Mesendoderm (in vitro differentiated cells): ENCODE measurements at regions not wholly inside any gene's neighbourhood (a gene's known extent, or its start where the extent isn't known, plus 50 kb on each side); places are given as distances from the start of the nearest gene placed in this dataset.

Source experiments
- DNase-seq: peaks from one replicate; pipeline ENCODE4 v3.0.0; 2013
- H2AK5ac ChIP-seq: 2 replicates; pipeline ENCODE4 v1.6.1; 2013; ENCODE audit warnings: low read length, inconsistent platforms
- H2BK120ac ChIP-seq: 2 replicates; pipeline ENCODE4 v1.6.1; 2013; ENCODE audit warnings: low read depth, mild to moderate bottlenecking, low read length, moderate library complexity, mixed read lengths
- H2BK15ac ChIP-seq: replicated peaks from 2 replicates; pipeline ENCODE4 v1.6.1; 2013; ENCODE audit warnings: low read depth, mild to moderate bottlenecking, moderate library complexity
- H2BK5ac ChIP-seq: 2 replicates; pipeline ENCODE4 v1.6.1; 2013; ENCODE audit warnings: low read length, inconsistent platforms
- H3K18ac ChIP-seq: 2 replicates; pipeline ENCODE4 v1.6.1; 2013; ENCODE audit warnings: mild to moderate bottlenecking, low read length, mixed read lengths
- H3K23ac ChIP-seq: one replicate; pipeline ENCODE4 v1.6.1; 2013; ENCODE audit warnings: low read length
- H3K27ac ChIP-seq: 2 replicates; pipeline ENCODE4 v1.5.1; 2013; ENCODE audit warnings: low read depth, mild to moderate bottlenecking, inconsistent platforms, low read length, moderate library complexity
- H3K27me3 ChIP-seq: 2 replicates; pipeline ENCODE4 v1.6.1; 2013; ENCODE audit warnings: low read length, control low read depth, mild to moderate bottlenecking, inconsistent platforms; ENCODE audit not compliant: insufficient read depth, poor library complexity
- H3K36me3 ChIP-seq: 2 replicates; pipeline ENCODE4 v1.6.1; 2013; ENCODE audit warnings: low read length, inconsistent platforms; ENCODE audit not compliant: control insufficient read depth, insufficient read depth
- H3K4ac ChIP-seq: one replicate; pipeline ENCODE4 v1.6.1; 2013; ENCODE audit warnings: low read depth, mild to moderate bottlenecking, low read length, moderate library complexity
- H3K4me1 ChIP-seq: 2 replicates; pipeline ENCODE4 v1.6.1; 2013; ENCODE audit warnings: low read depth, low read length, inconsistent platforms; ENCODE audit not compliant: control insufficient read depth
- H3K4me2 ChIP-seq: 2 replicates; pipeline ENCODE4 v1.6.1; 2013; ENCODE audit warnings: low read length
- H3K4me3 ChIP-seq: 2 replicates; pipeline ENCODE4 v1.5.1; 2013; ENCODE audit warnings: mild to moderate bottlenecking, low read length
- H3K56ac ChIP-seq: one replicate; pipeline ENCODE4 v1.6.1; 2013; ENCODE audit warnings: low read length
- H3K79me1 ChIP-seq: 2 replicates; pipeline ENCODE4 v1.6.1; 2013; ENCODE audit warnings: low read length, inconsistent platforms
- H3K79me2 ChIP-seq: 2 replicates; pipeline ENCODE4 v1.6.1; 2013; ENCODE audit warnings: mild to moderate bottlenecking, low read length; ENCODE audit not compliant: control insufficient read depth, insufficient read depth
- H3K9ac ChIP-seq: 2 replicates; pipeline ENCODE4 v1.6.1; 2013; ENCODE audit warnings: low read length, inconsistent platforms
- H4K5ac ChIP-seq: one replicate; pipeline ENCODE4 v1.6.1; 2013; ENCODE audit warnings: low read length
- H4K8ac ChIP-seq: one replicate; pipeline ENCODE4 v1.6.1; 2013; ENCODE audit warnings: low read depth, mild to moderate bottlenecking, control low read depth, low read length, moderate library complexity
- WGBS: extraction: QIAGEN DNeasy Blood & Tissue Kit; methylation state at CpG from one replicate; pipeline ENCODE4 v1.1.7; 2013; ENCODE audit warnings: low lambda C conversion rate, missing lambda C conversion rate; ENCODE audit not compliant: insufficient coverage; ENCODE audit errors: extremely low coverage; 5-methylcytosine and 5-hydroxymethylcytosine counted together

DNA sequence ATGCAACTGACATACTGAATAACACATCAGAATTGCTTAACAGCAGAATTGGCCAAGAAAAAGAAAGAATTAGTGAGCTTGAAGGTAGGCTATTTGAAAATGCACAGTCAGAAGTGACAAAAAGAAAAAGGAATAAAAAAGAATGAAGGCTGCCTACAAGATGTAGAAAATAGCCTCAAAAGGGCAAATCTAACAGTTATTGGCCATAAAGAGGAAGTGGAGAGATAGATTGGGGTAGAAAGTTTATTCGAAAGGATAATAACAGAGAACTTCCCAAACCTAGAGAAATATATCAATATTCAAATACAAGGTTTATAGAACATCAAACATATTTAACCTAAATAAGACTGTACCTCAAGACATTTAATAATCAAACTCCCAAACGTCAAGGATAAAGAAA is 67.5 kb downstream of the ATP6V1G3 start:
- no peaks in the 10 kb centered on the region for H3K36me3 ChIP-seq
- H3K79me2 ChIP-seq = no peaks in the 10 kb centered on the region
- H3K4me1 ChIP-seq = no peaks in the 10 kb centered on the region
- H3K27me3 ChIP-seq = no peaks in the 10 kb centered on the region
- H3K56ac ChIP-seq = no peak overlapping the region
- H3K4me3 ChIP-seq = no peak overlapping the region
- no peak overlapping the region for H2AK5ac ChIP-seq
- DNase-seq = no peak
- H2BK120ac ChIP-seq = no peak overlapping the region
- no peak overlapping the region for H3K4me2 ChIP-seq
- no CpG with 5 or more reads among the region's 2 CpGs for WGBS
- no peak overlapping the region for H3K4ac ChIP-seq
- H2BK15ac ChIP-seq = no peak overlapping the region
- H4K5ac ChIP-seq = no peak overlapping the region
- H3K27ac ChIP-seq = no peak overlapping the region
- H3K9ac ChIP-seq = no peak overlapping the region
- no peak overlapping the region for H3K23ac ChIP-seq
- H2BK5ac ChIP-seq = no peak overlapping the region
- H3K79me1 ChIP-seq = no peaks in the 10 kb centered on the region
- no peak overlapping the region for H4K8ac ChIP-seq
- no peak overlapping the region for H3K18ac ChIP-seq

DNA sequence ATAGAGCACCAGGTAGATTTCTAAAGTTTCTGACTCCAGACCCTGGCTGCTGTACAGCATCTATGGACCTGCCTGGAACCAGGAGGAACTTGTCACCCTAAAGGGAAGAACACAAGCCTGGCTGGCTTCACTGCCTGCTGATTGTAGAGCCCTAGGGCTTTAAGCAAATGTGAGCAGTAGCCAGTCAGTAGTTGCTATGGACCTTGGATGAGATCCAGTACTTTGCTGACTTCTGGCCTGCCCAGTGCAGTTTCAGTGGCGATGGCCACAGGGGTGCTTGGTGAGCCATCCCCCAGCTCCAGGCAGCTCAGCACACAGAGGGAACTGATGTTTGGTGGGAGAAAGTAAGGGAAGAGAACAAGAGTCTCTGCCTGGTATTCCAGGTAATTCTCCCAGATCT is 68.4 kb downstream of the ATP6V1G3 start:
- Histone ChIP-seq H3K56ac (no peak overlapping the region), H3K4me3 (no peak overlapping the region), H3K79me1 (no peaks in the 10 kb centered on the region), H2BK5ac (no peak overlapping the region), H3K36me3 (no peaks in the 10 kb centered on the region), H3K18ac (no peak overlapping the region), H2AK5ac (no peak overlapping the region), H4K5ac (no peak overlapping the region), H4K8ac (no peak overlapping the region), H2BK120ac (no peak overlapping the region), H3K4me2 (no peak overlapping the region), H3K79me2 (no peaks in the 10 kb centered on the region), H3K27me3 (no peaks in the 10 kb centered on the region), H2BK15ac (no peak overlapping the region), H3K23ac (no peak overlapping the region), H3K4me1 (no peaks in the 10 kb centered on the region), H3K9ac (no peak overlapping the region), H3K4ac (no peak overlapping the region), H3K27ac (no peak overlapping the region)
- no peak for DNase-seq
- WGBS = no CpG with 5 or more reads among the region's 1 CpG

DNA sequence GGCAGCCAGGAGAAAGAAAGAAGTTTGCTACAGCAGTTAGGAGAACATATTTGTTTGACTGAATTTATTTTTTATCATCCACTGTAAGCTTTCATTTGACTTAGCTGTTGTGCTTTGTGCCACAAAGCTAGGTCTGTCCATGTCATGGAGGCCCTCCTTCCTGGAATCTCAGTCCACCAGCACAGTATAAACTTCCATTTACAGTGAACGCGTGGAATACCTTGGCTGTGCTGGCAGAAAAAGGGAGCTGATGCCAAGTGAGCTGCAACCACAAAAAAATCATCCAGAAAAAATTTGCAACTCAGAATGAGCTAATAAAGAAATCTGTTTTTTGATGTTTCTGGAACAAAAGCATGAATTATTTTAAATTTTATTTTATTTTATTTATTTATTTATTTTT is 72.6 kb downstream of the ATP6V1G3 start:
- Histone ChIP-seq H2BK120ac (no peak overlapping the region), H2AK5ac (no peak overlapping the region), H3K4me2 (no peak overlapping the region), H4K5ac (no peak overlapping the region), H3K56ac (no peak overlapping the region), H2BK15ac (no peak overlapping the region), H3K4ac (no peak overlapping the region), H3K27me3 (no peaks in the 10 kb centered on the region), H4K8ac (no peak overlapping the region), H3K4me3 (no peak overlapping the region), H3K79me1 (no peaks in the 10 kb centered on the region), H3K4me1 (no peaks in the 10 kb centered on the region), H3K79me2 (no peaks in the 10 kb centered on the region), H3K36me3 (no peaks in the 10 kb centered on the region), H3K18ac (no peak overlapping the region), H3K9ac (no peak overlapping the region), H2BK5ac (no peak overlapping the region), H3K27ac (no peak overlapping the region), H3K23ac (no peak overlapping the region)
- WGBS = no CpG with 5 or more reads among the region's 2 CpGs
- DNase-seq = no peak

DNA sequence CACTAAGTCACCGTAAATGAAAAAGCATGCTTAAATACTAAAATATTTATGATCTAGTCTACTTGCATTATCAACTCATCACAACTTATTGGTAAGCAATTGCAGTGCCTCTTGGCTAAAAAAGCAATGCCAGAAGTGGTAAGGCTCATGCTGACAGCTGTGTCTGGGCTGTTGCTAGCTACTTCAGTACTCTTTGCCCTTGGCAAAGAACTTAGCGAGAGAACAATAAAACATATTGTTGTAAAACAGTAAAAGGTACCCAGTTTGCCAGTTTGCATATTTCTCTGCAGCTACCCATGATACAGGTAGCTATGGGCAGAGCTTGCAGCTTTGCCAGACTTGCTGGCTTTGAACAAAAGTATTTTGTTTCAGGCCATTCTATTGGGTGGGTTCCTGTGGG is 73.1 kb downstream of the ATP6V1G3 start:
- no peak overlapping the region for H2BK120ac ChIP-seq
- no peak overlapping the region for H2AK5ac ChIP-seq
- H3K36me3 ChIP-seq = no peaks in the 10 kb centered on the region
- H3K79me1 ChIP-seq = no peaks in the 10 kb centered on the region
- H2BK5ac ChIP-seq = no peak overlapping the region
- H3K23ac ChIP-seq = no peak overlapping the region
- no peak overlapping the region for H3K27ac ChIP-seq
- H2BK15ac ChIP-seq = no peak overlapping the region
- no peak overlapping the region for H3K9ac ChIP-seq
- H3K4me2 ChIP-seq = no peak overlapping the region
- no peak overlapping the region for H4K8ac ChIP-seq
- DNase-seq = no peak
- no peak overlapping the region for H3K18ac ChIP-seq
- H3K79me2 ChIP-seq = no peaks in the 10 kb centered on the region
- no peaks in the 10 kb centered on the region for H3K27me3 ChIP-seq
- H3K56ac ChIP-seq = no peak overlapping the region
- no peaks in the 10 kb centered on the region for H3K4me1 ChIP-seq
- no peak overlapping the region for H3K4ac ChIP-seq
- no peak overlapping the region for H4K5ac ChIP-seq
- no CpG with 5 or more reads among the region's 2 CpGs for WGBS
- H3K4me3 ChIP-seq = no peak overlapping the region

DNA sequence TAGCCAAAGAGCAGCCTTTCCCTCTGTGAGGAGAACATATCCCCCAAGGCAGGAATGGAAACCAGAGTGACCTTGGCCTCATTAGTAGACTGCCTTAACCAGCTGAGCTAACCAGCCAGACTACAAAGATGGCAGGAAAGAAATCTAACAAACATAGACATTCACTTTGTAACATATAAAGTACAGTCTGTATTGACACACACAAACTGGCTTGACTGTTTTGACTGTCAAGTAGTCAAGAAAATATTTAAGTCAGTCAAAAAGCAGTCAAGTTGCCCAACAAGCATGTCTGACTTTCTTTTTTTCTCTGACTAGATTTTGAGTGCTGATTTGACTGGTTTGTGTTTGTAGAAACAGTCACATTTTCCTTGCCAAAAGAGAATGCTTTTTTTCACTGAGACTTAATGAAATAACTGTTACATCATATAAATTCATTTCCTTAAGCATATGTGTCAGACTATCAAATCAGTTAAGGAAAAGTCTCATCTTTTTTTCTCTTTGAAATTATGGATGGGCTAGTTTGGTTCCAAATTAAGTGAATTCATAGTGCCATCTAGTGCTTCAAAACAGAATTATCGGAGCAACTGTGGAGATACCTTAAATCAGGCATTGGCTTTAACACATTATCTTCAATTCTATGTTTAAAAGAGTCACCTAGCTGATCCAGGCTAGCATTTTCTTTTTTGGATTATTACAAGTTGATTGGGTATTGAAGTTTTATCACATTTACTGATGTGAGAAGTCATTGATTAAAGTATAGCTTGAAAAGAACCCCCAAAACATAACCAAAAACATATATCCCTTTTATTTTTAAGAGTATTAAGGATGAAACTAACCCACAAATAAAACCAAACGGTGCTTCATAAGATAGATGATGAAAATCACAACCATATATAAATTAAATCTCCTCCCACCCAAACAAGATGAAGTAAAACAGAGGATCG is 75.0 kb downstream of the ATP6V1G3 start:
- peak overlapping the region; percentile 60 for H3K18ac ChIP-seq
- no peak overlapping the region for H3K23ac ChIP-seq
- no peak overlapping the region for H3K27ac ChIP-seq
- no peak overlapping the region for H3K4me2 ChIP-seq
- H3K4me1 ChIP-seq = no peaks in the 10 kb centered on the region
- no peaks in the 10 kb centered on the region for H3K27me3 ChIP-seq
- no peak overlapping the region for H2BK120ac ChIP-seq
- H3K56ac ChIP-seq = no peak overlapping the region
- no peak overlapping the region for H2BK5ac ChIP-seq
- H4K8ac ChIP-seq = no peak overlapping the region
- peak overlapping the region; percentile 88 for H2BK15ac ChIP-seq
- H3K4ac ChIP-seq = no peak overlapping the region
- no peak overlapping the region for H3K9ac ChIP-seq
- no peaks in the 10 kb centered on the region for H3K79me2 ChIP-seq
- H3K36me3 ChIP-seq = no peaks in the 10 kb centered on the region
- H3K4me3 ChIP-seq = no peak overlapping the region
- DNase-seq = peak; percentile 56
- H4K5ac ChIP-seq = no peak overlapping the region
- no peak overlapping the region for H2AK5ac ChIP-seq
- no CpG with 5 or more reads among the region's 3 CpGs for WGBS
- H3K79me1 ChIP-seq = no peaks in the 10 kb centered on the region

DNA sequence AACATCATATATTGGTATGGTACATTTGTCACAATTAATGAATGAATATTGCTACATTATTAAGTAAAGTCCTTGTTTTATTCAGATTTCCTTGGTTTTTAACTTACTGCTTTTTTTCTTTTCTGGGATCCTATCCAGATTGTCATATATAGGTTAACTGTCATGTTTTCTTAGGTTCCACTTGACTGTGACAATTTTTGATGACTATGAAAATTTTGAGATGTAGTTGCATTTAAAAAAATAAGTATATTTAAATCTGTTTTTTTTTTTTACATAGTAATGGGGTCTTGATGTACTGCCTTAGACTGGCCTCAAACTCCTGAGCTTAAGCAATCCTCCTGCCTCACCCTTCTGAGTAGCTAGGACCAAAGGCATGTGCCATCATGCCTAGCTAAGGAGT is 76.8 kb downstream of the ATP6V1G3 start:
- no peaks in the 10 kb centered on the region for H3K79me1 ChIP-seq
- H4K8ac ChIP-seq = no peak overlapping the region
- H3K56ac ChIP-seq = no peak overlapping the region
- H3K23ac ChIP-seq = no peak overlapping the region
- H2BK15ac ChIP-seq = no peak overlapping the region
- no peaks in the 10 kb centered on the region for H3K79me2 ChIP-seq
- no peaks in the 10 kb centered on the region for H3K36me3 ChIP-seq
- no peak overlapping the region for H3K4me2 ChIP-seq
- H3K4ac ChIP-seq = no peak overlapping the region
- no peaks in the 10 kb centered on the region for H3K4me1 ChIP-seq
- H3K18ac ChIP-seq = no peak overlapping the region
- H3K27ac ChIP-seq = no peak overlapping the region
- no peak overlapping the region for H2BK120ac ChIP-seq
- H2AK5ac ChIP-seq = no peak overlapping the region
- no peaks in the 10 kb centered on the region for H3K27me3 ChIP-seq
- DNase-seq = no peak
- no peak overlapping the region for H4K5ac ChIP-seq
- H3K9ac ChIP-seq = no peak overlapping the region
- no peak overlapping the region for H3K4me3 ChIP-seq
- no peak overlapping the region for H2BK5ac ChIP-seq
